H1 (cell line): ENCODE measurements at regions not wholly inside any gene's neighbourhood (a gene's known extent, or its start where the extent isn't known, plus 50 kb on each side); places are given as distances from the start of the nearest gene placed in this dataset.

ENCODE experiments used
- CTCF ChIA-PET: fragments of 300-600 bp; sonication (Branson Sonifier 250); formaldehyde crosslinking; loops from one replicate; lab custom pipeline; 2021; ENCODE audit not compliant: partially characterized antibody; lab: Charles Lee
- POLR2A ChIA-PET: fragments of 300-600 bp; sonication (Branson Sonifier 250); formaldehyde crosslinking; loops from one replicate; lab custom pipeline; 2021; ENCODE audit warnings: inconsistent platforms; ENCODE audit not compliant: partially characterized antibody; lab: Charles Lee
- DNase-seq, 2 experiments: peaks; one replicate each; pipeline versions ENCODE4 v3.0.0 to v3.0.0-alpha.2; 2010 to 2022; ENCODE audit warnings: low spot score in 2 of 2, low read depth in 1 of 2, mixed read lengths in 1 of 2
- FAIRE-seq: peaks from 2 replicates; lab custom pipeline; 2011; peaks lifted over from hg19 to GRCh38; lab: Jason Lieb, UNC
- H2AFZ ChIP-seq: 2 replicates; pipeline ENCODE4 v1.8.1; 2012; ENCODE audit warnings: low read length, inconsistent platforms
- H2AK5ac ChIP-seq: 2 replicates; pipeline ENCODE4 v1.6.1; 2013; ENCODE audit warnings: low read depth, low read length
- H2BK120ac ChIP-seq: replicated peaks from 2 replicates; pipeline ENCODE3; 2013; ENCODE audit warnings: low read depth, low read length, inconsistent platforms
- H2BK12ac ChIP-seq: 2 replicates; pipeline ENCODE4 v1.6.1; 2013; ENCODE audit warnings: low read depth, low read length
- H2BK15ac ChIP-seq: 2 replicates; pipeline ENCODE4 v1.6.1; 2013; ENCODE audit warnings: low read length
- H2BK20ac ChIP-seq: 2 replicates; pipeline ENCODE4 v1.6.1; 2013; ENCODE audit warnings: low read length
- H2BK5ac ChIP-seq: 2 replicates; pipeline ENCODE4 v1.6.1; 2013; ENCODE audit warnings: low read depth, low read length
- H3K14ac ChIP-seq: 2 replicates; pipeline ENCODE4 v1.6.1; 2013; ENCODE audit warnings: inconsistent platforms; ENCODE audit not compliant: insufficient read length
- H3K18ac ChIP-seq: 2 replicates; pipeline ENCODE4 v1.6.1; 2013; ENCODE audit warnings: low read length; ENCODE audit errors: extremely low read depth
- H3K23ac ChIP-seq: 2 replicates; pipeline ENCODE4 v1.6.1; 2013; ENCODE audit warnings: inconsistent platforms; ENCODE audit not compliant: insufficient read length
- H3K23me2 ChIP-seq: 2 replicates; pipeline ENCODE4 v1.6.1; 2013; ENCODE audit warnings: low read depth, low read length
- H3K27ac ChIP-seq: 2 replicates; pipeline ENCODE4 v1.6.1; 2011; ENCODE audit warnings: low read depth, low read length, inconsistent platforms
- H3K27me3 ChIP-seq, 4 experiments: replicated peaks in 1 of 4; 1 replicate in 1 of 4; 2 replicates in 3 of 4; pipeline versions ENCODE4 v1.6.1 to v1.8.1; 2011 to 2013; ENCODE audit warnings: low read length in 3 of 4, mild to moderate bottlenecking in 3 of 4, inconsistent platforms in 2 of 4, mixed read lengths in 2 of 4, moderate library complexity in 1 of 4; ENCODE audit not compliant: control insufficient read depth in 3 of 4, insufficient read depth in 3 of 4; ENCODE audit errors: extremely low read depth in 1 of 4
- H3K36me3 ChIP-seq, 4 experiments: 2 replicates each; pipeline versions ENCODE4 v1.6.1 to v1.8.1; 2011 to 2013; ENCODE audit warnings: mild to moderate bottlenecking in 4 of 4, low read length in 3 of 4, moderate library complexity in 2 of 4, control low read depth in 1 of 4, inconsistent platforms in 1 of 4; ENCODE audit not compliant: insufficient read depth in 4 of 4, control insufficient read depth in 2 of 4
- H3K4ac ChIP-seq: replicated peaks from 2 replicates; pipeline ENCODE3; 2013; ENCODE audit warnings: low read length, low read depth, mixed read lengths, inconsistent platforms; ENCODE audit not compliant: insufficient read length
- H3K4me1 ChIP-seq, 4 experiments: replicated peaks in 1 of 4; 1 replicate in 1 of 4; 2 replicates in 3 of 4; pipeline versions ENCODE4 v1.6.1 to v1.8.1; 2011 to 2013; ENCODE audit warnings: low read length in 3 of 4, inconsistent platforms in 2 of 4, mixed read lengths in 1 of 4; ENCODE audit not compliant: insufficient read depth in 4 of 4, control insufficient read depth in 3 of 4
- H3K4me2 ChIP-seq, 2 experiments: 2 replicates each; pipeline versions ENCODE4 v1.6.1 to v1.8.1; 2011 to 2013; ENCODE audit warnings: low read depth in 2 of 2, low read length in 2 of 2, control low read depth in 1 of 2, inconsistent platforms in 1 of 2, mild to moderate bottlenecking in 1 of 2; ENCODE audit not compliant: insufficient read depth in 1 of 2
- H3K4me3 ChIP-seq, 4 experiments: fragments of 200-600, 300-600 bp in 1 of 4; sonication (generic), shearing (Covaris generic), sonication (Bioruptor Twin) in 1 of 4; 2 replicates each; pipeline versions ENCODE4 v1.5.1 to v1.8.1; 2011 to 2016; ENCODE audit warnings: low read length in 4 of 4, low read depth in 3 of 4, control low read depth in 2 of 4, inconsistent platforms in 2 of 4, mild to moderate bottlenecking in 2 of 4, mixed read lengths in 1 of 4, moderate library complexity in 1 of 4; ENCODE audit not compliant: insufficient read depth in 2 of 4; ENCODE audit errors: extremely low read depth in 1 of 4
- H3K56ac ChIP-seq: replicated peaks from 2 replicates; pipeline ENCODE3; 2013; ENCODE audit warnings: low read depth, mild to moderate bottlenecking, mixed read lengths, low read length, inconsistent platforms; ENCODE audit not compliant: insufficient read length
- H3K79me1 ChIP-seq: 2 replicates; pipeline ENCODE4 v1.6.1; 2013; ENCODE audit warnings: low read depth, low read length, control low read depth
- H3K79me2 ChIP-seq, 2 experiments: 2 replicates each; pipeline versions ENCODE4 v1.6.1 to v1.8.1; 2012 to 2013; ENCODE audit warnings: low read length in 2 of 2, mild to moderate bottlenecking in 2 of 2, inconsistent platforms in 1 of 2; ENCODE audit not compliant: insufficient read depth in 2 of 2, control insufficient read depth in 1 of 2
- H3K9ac ChIP-seq, 4 experiments: replicated peaks in 1 of 4; 1 replicate in 1 of 4; 2 replicates in 3 of 4; pipeline versions ENCODE4 v1.6.1 to v1.8.1; 2011 to 2013; ENCODE audit warnings: low read depth in 3 of 4, low read length in 3 of 4, control low read depth in 2 of 4, mild to moderate bottlenecking in 2 of 4, moderate library complexity in 2 of 4, inconsistent platforms in 1 of 4; ENCODE audit errors: extremely low read depth in 1 of 4
- H3K9me3 ChIP-seq, 2 experiments: 2 replicates each; pipeline versions ENCODE4 v1.6.1 to v1.8.1; 2012 to 2013; ENCODE audit warnings: mild to moderate bottlenecking in 2 of 2, moderate library complexity in 2 of 2, control low read depth in 1 of 2, inconsistent platforms in 1 of 2, low read depth in 1 of 2, low read length in 1 of 2, mixed read lengths in 1 of 2; ENCODE audit not compliant: insufficient read depth in 2 of 2
- H4K20me1 ChIP-seq, 2 experiments: replicated peaks in 1 of 2; 2 replicates each; pipeline versions ENCODE3 to v1.8.1; 2011 to 2013; ENCODE audit warnings: inconsistent platforms in 2 of 2, low read length in 2 of 2, mild to moderate bottlenecking in 1 of 2; ENCODE audit not compliant: insufficient read depth in 2 of 2, control insufficient read depth in 1 of 2
- H4K5ac ChIP-seq: 2 replicates; pipeline ENCODE4 v1.6.1; 2013; ENCODE audit warnings: low read length, low read depth, mixed read lengths, inconsistent platforms; ENCODE audit not compliant: insufficient read length
- H4K8ac ChIP-seq: 2 replicates; pipeline ENCODE4 v1.8.0; 2013; ENCODE audit warnings: mild to moderate bottlenecking, moderate library complexity, low read length, inconsistent platforms; ENCODE audit not compliant: insufficient read depth; ENCODE audit errors: extremely low read depth
- H4K91ac ChIP-seq: replicated peaks from 2 replicates; pipeline ENCODE3; 2013; ENCODE audit warnings: low read length, mixed read lengths, inconsistent platforms; ENCODE audit not compliant: insufficient read length
- CTBP2 ChIP-seq: IDR thresholded peaks from 2 replicates; pipeline ENCODE4 v1.7.0; 2011; ENCODE audit warnings: borderline replicate concordance, mild to moderate bottlenecking, moderate library complexity, mixed read lengths, low read length; ENCODE audit not compliant: insufficient read depth, insufficient read length
- RXRA ChIP-seq: IDR thresholded peaks from 2 replicates; pipeline ENCODE4 v1.6.1; 2011; ENCODE audit warnings: low read depth, mild to moderate bottlenecking, low read length, moderate library complexity; ENCODE audit not compliant: insufficient read depth
- SP2 ChIP-seq: IDR thresholded peaks from 2 replicates; pipeline ENCODE4 v1.6.1; 2012; ENCODE audit warnings: mild to moderate bottlenecking, low read length, inconsistent platforms
- YY1 ChIP-seq: IDR thresholded peaks from 2 replicates; pipeline ENCODE4 v1.6.1; 2011; ENCODE audit warnings: low read depth, mild to moderate bottlenecking, low read length
- WGBS, 2 experiments: shearing (Covaris generic) in 1 of 2; methylation state at CpG; one replicate each; pipeline versions ENCODE4 v1.1.6 to v1.1.7; 2013 to 2015; ENCODE audit warnings: low lambda C conversion rate in 2 of 2, mixed read lengths in 2 of 2, inconsistent platforms in 1 of 2, low coverage in 1 of 2, missing lambda C conversion rate in 1 of 2; ENCODE audit not compliant: insufficient replicate concordance in 2 of 2, insufficient coverage in 1 of 2, insufficient read length in 1 of 2; ENCODE audit errors: extremely low coverage in 1 of 2, missing lambda C conversion rate in 1 of 2; 5-methylcytosine and 5-hydroxymethylcytosine counted together

DNA sequence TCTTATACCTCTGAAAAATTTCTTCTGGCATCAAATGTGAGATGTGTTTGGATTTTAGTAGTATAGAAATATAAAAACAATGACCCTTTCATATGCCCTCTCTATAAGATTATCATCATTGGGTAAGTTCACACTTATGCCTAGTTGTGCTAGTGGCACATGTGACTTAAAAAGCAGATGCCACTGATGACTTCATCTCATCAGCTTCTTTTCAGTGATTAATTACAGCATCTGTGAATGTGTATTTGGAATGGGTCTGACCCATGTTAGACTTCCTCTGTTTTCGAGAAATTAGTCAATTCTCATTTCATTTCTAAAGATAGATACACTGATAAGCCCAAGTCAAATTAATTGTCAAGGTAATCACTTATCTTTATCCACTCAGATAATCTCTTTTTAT is 698.7 kb downstream of the GABRG1 start:
- 92% methylated on average over 1 of the region's 1 CpG; no CpG with 5 or more reads in 1 of the 2 experiments for WGBS, 2 experiments
- H3K27me3 ChIP-seq, result no peaks in the 10 kb centered on the region

More for the DNA sequence above, 698.7 kb downstream of the GABRG1 start:
- peaks cover 2 to 4% of the 10 kb centered on the region in 2 experiments; a peak in 2 of 4 replicates for H3K9me3 ChIP-seq
- TF ChIP-seq RXRA, result no peak
- TF ChIP-seq YY1, result no peak
- TF ChIP-seq SP2, result no peak
- no peak for TF ChIP-seq CTBP2
- H2BK12ac ChIP-seq, result no peak overlapping the region
- H2AFZ ChIP-seq, result no peak overlapping the region
- no peak overlapping the region for H2BK15ac ChIP-seq
- ChIA-PET CTCF (no interaction called here), POLR2A (no interaction called here)
- H3K18ac ChIP-seq, result no peak overlapping the region
- no peak for FAIRE-seq
- H3K4me3 ChIP-seq, result no peak overlapping the region
- no peak overlapping the region for H2BK20ac ChIP-seq
- no peak for DNase-seq
- H3K4ac ChIP-seq, result no peak overlapping the region
- no peak overlapping the region for H3K4me2 ChIP-seq
- H3K14ac ChIP-seq, result no peak overlapping the region
- H3K56ac ChIP-seq, result no peak overlapping the region
- no peak overlapping the region for H3K23ac ChIP-seq
- no peak overlapping the region for H4K91ac ChIP-seq
- H4K5ac ChIP-seq, result no peak overlapping the region
- H2BK120ac ChIP-seq, result no peak overlapping the region
- no peaks in the 10 kb centered on the region for H3K23me2 ChIP-seq
- H4K20me1 ChIP-seq, result no peaks in the 10 kb centered on the region
- H2AK5ac ChIP-seq, result no peak overlapping the region
- no peak overlapping the region for H3K27ac ChIP-seq
- H3K79me2 ChIP-seq, result no peaks in the 10 kb centered on the region
- no peak overlapping the region for H2BK5ac ChIP-seq
- no peaks in the 10 kb centered on the region for H3K4me1 ChIP-seq
- H3K36me3 ChIP-seq, result no peaks in the 10 kb centered on the region; a peak in 1 of 8 replicates
- no peak overlapping the region for H4K8ac ChIP-seq
- H3K79me1 ChIP-seq, result no peaks in the 10 kb centered on the region
- H3K9ac ChIP-seq, result no peak overlapping the region
